Neural progenitor cell (in vitro differentiated cells): ENCODE measurements at regions not wholly inside any gene's neighbourhood (a gene's known extent, or its start where the extent isn't known, plus 50 kb on each side); places are given as distances from the start of the nearest gene placed in this dataset.

ENCODE experiments used
- DNase-seq: peaks from one replicate; pipeline ENCODE4 v3.0.0-alpha.2; 2016; ENCODE audit warnings: low spot score
- H2AFZ ChIP-seq: fragments of 200-600 bp; sonication (generic); replicated peaks from 2 replicates; pipeline ENCODE4 v1.6.1; 2016; ENCODE audit warnings: antibody characterized with exemption
- H3F3A ChIP-seq: fragments of 200-600 bp; sonication (generic); 2 replicates; pipeline ENCODE4 v1.6.1; 2016; ENCODE audit warnings: antibody characterized with exemption, low read depth
- H3K27ac ChIP-seq: fragments of 200-600 bp; sonication (generic); 2 replicates; pipeline ENCODE4 v1.5.1; 2016; ENCODE audit warnings: mild to moderate bottlenecking
- H3K27me3 ChIP-seq: fragments of 200-600 bp; sonication (generic); 2 replicates; pipeline ENCODE4 v1.6.1; 2016; ENCODE audit warnings: mild to moderate bottlenecking, moderate library complexity
- H3K36me3 ChIP-seq: fragments of 200-600 bp; sonication (generic); 2 replicates; pipeline ENCODE4 v1.5.1; 2016
- H3K4me1 ChIP-seq: fragments of 200-600 bp; sonication (generic); 2 replicates; pipeline ENCODE4 v1.6.1; 2016; ENCODE audit warnings: mixed run types
- H3K4me2 ChIP-seq: fragments of 200-600 bp; sonication (generic); 2 replicates; pipeline ENCODE4 v1.6.1; 2016
- H3K4me3 ChIP-seq: fragments of 200-600 bp; sonication (generic); 2 replicates; pipeline ENCODE4 v1.5.1; 2016
- H3K79me2 ChIP-seq: fragments of 200-600 bp; sonication (generic); 2 replicates; pipeline ENCODE4 v1.6.1; 2016; ENCODE audit warnings: low read depth
- H3K9ac ChIP-seq: fragments of 200-600 bp; sonication (generic); 2 replicates; pipeline ENCODE4 v1.6.1; 2016
- H3K9me3 ChIP-seq: fragments of 200-600 bp; sonication (generic); 2 replicates; pipeline ENCODE4 v1.5.1; 2016; ENCODE audit warnings: low read depth
- H4K20me1 ChIP-seq: fragments of 200-600 bp; sonication (generic); 2 replicates; pipeline ENCODE4 v1.6.1; 2016; ENCODE audit warnings: low read depth
- H3K27ac Mint-ChIP-seq: 3 replicates; pipeline ENCODE4 v1.8.0; 2021; ENCODE audit warnings: mixed read lengths
- H3K27me3 Mint-ChIP-seq: 2 replicates; pipeline ENCODE4 v1.8.0; 2022; ENCODE audit warnings: low read depth, mild to moderate bottlenecking, inconsistent platforms, moderate library complexity, mixed read lengths; ENCODE audit not compliant: insufficient read depth
- H3K36me3 Mint-ChIP-seq: 3 replicates; pipeline ENCODE4 v1.8.0; 2021; ENCODE audit warnings: mixed read lengths
- H3K4me1 Mint-ChIP-seq: 3 replicates; pipeline ENCODE4 v1.8.0; 2021; ENCODE audit warnings: mixed read lengths
- H3K4me3 Mint-ChIP-seq: 3 replicates; pipeline ENCODE4 v1.8.0; 2021; ENCODE audit warnings: mild to moderate bottlenecking, moderate library complexity, mixed read lengths
- H3K9me3 Mint-ChIP-seq: 3 replicates; pipeline ENCODE4 v1.8.0; 2020; ENCODE audit warnings: mixed read lengths
- CTCF ChIP-seq: fragments of 200-600 bp; sonication (generic); IDR thresholded peaks from 2 replicates; pipeline ENCODE4 v1.5.1; 2017; ENCODE audit warnings: antibody characterized with exemption, mild to moderate bottlenecking
- EZH2 ChIP-seq: fragments of 200-600 bp; sonication (generic); IDR thresholded peaks from 2 replicates; pipeline ENCODE4 v1.6.1; 2017; ENCODE audit warnings: antibody characterized with exemption, mild to moderate bottlenecking, moderate library complexity
- EZH2phosphoT487 ChIP-seq: fragments of 200-600 bp; sonication (generic); IDR thresholded peaks from 2 replicates; pipeline ENCODE4 v1.6.1; 2017; ENCODE audit warnings: antibody characterized with exemption

DNA sequence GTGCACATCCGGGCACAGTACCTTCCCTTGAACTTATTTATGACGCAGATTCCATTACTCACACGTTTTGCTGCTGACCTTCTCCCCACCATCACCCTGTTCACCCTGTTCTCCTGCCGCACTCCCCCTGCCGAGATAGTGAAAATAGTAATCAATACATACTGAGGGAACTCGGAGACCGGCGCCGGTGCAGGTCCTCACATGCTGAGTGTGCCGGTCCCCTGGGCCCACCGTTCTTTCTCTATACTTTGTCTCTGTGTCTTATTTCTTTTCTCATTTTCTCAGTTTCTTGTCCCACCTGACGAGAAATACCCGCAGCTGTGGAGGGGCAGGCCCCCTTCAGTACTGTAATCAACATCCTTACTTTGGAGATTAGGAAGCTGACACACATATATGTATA, 1337.1 kb upstream of the PABPC4L start:
- Mint-ChIP-seq H3K36me3 (no peaks in the 10 kb centered on the region), H3K27ac (no peak overlapping the region), H3K4me3 (no peak overlapping the region), H3K4me1 (no peaks in the 10 kb centered on the region), H3K9me3 (peaks cover 2% of the 10 kb centered on the region), H3K27me3 (no peaks in the 10 kb centered on the region)
- no peaks in the 10 kb centered on the region for H4K20me1 ChIP-seq
- H3K79me2 ChIP-seq, result no peaks in the 10 kb centered on the region
- no peak overlapping the region for H3K27ac ChIP-seq
- H3K36me3 ChIP-seq, result no peaks in the 10 kb centered on the region
- H3K4me1 ChIP-seq, result no peaks in the 10 kb centered on the region
- no peak for DNase-seq
- TF ChIP-seq EZH2phosphoT487 (no peak), CTCF (no peak), EZH2 (no peak)
- no peak overlapping the region for H3K9ac ChIP-seq
- H3K4me2 ChIP-seq, result no peak overlapping the region
- no peaks in the 10 kb centered on the region for H3F3A ChIP-seq
- H2AFZ ChIP-seq, result no peak overlapping the region
- H3K9me3 ChIP-seq, result no peaks in the 10 kb centered on the region
- no peaks in the 10 kb centered on the region for H3K27me3 ChIP-seq
- no peak overlapping the region for H3K4me3 ChIP-seq

- H4K20me1 ChIP-seq, result no peaks in the 10 kb centered on the region
- TF ChIP-seq EZH2phosphoT487 (no peak), CTCF (no peak), EZH2 (no peak)
- H3K27ac ChIP-seq, result no peak overlapping the region
- Mint-ChIP-seq H3K4me3 (no peak overlapping the region), H3K4me1 (peaks cover 15% of the 10 kb centered on the region), H3K27ac (no peak overlapping the region), H3K9me3 (no peaks in the 10 kb centered on the region), H3K36me3 (no peaks in the 10 kb centered on the region), H3K27me3 (no peaks in the 10 kb centered on the region)
- H3K27me3 ChIP-seq, result no peaks in the 10 kb centered on the region
- no peaks in the 10 kb centered on the region for H3K9me3 ChIP-seq
- no peak for DNase-seq
- H3K9ac ChIP-seq, result no peak overlapping the region
- H3K4me2 ChIP-seq, result no peak overlapping the region
- H3K36me3 ChIP-seq, result no peaks in the 10 kb centered on the region
- H2AFZ ChIP-seq, result no peak overlapping the region
- no peak overlapping the region for H3K4me3 ChIP-seq
- no peaks in the 10 kb centered on the region for H3K4me1 ChIP-seq
- H3F3A ChIP-seq, result no peaks in the 10 kb centered on the region
- H3K79me2 ChIP-seq, result no peaks in the 10 kb centered on the region
These were observed 1331.5 kb upstream of the PABPC4L start for GRCh38 chr4:135533053-135533452.

DNA sequence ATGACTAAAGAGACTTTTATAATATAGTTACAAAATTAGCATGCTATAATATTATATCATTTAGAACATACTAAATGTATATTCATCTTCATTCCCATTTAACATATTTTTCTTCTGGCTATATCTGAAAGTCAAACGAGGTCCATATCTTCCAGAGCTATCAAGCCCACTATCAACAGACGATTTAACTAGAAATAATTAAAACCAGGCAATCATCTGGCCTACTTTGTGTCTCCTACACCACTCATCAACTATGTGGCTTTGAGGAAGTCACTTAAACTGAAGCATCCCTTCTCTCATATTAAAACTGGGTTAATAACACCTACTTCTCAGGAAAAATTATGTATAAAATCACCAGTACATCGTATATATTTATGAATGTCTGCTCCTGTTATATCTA, 1330.5 kb upstream of the PABPC4L start:
- Mint-ChIP-seq H3K9me3 (no peaks in the 10 kb centered on the region), H3K4me1 (peaks cover 15% of the 10 kb centered on the region), H3K4me3 (no peak overlapping the region), H3K36me3 (no peaks in the 10 kb centered on the region), H3K27ac (no peak overlapping the region), H3K27me3 (no peaks in the 10 kb centered on the region)
- Histone ChIP-seq H3K9ac (no peak overlapping the region), H4K20me1 (no peaks in the 10 kb centered on the region), H3K4me2 (no peak overlapping the region), H3K4me1 (no peaks in the 10 kb centered on the region), H3K36me3 (no peaks in the 10 kb centered on the region), H3K27ac (no peak overlapping the region), H3K79me2 (no peaks in the 10 kb centered on the region), H2AFZ (no peak overlapping the region), H3K27me3 (no peaks in the 10 kb centered on the region), H3K4me3 (no peak overlapping the region), H3K9me3 (no peaks in the 10 kb centered on the region), H3F3A (no peaks in the 10 kb centered on the region)
- DNase-seq, result no peak
- TF ChIP-seq EZH2 (no peak), CTCF (no peak), EZH2phosphoT487 (no peak)

DNA sequence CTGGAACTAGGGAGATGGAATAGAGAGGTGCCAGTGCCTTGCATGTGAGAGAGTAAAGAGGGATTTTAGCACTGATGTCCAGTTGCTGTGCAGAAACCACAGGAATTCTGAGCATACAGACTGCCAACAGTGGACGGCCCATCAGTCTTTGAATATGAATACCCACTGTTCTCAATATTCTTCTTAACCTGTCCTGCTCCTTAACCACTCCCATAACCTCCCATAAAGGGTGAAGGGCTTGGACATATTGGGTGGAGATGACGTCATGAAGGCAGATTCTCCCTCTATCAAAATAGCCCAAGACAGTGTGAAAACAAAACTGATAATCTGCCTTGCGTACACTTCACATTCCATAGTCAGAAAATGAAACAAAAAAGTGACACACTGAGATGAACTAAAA, 1313.7 kb upstream of the PABPC4L start:
- Mint-ChIP-seq H3K27me3 (no peaks in the 10 kb centered on the region), H3K4me1 (no peaks in the 10 kb centered on the region), H3K36me3 (no peaks in the 10 kb centered on the region)

More for the DNA sequence above, 1313.7 kb upstream of the PABPC4L start:
- no peak overlapping the region for H3K4me3 ChIP-seq
- H3K4me3 Mint-ChIP-seq, result no peak overlapping the region
- no peaks in the 10 kb centered on the region for H3K36me3 ChIP-seq
- H3K4me2 ChIP-seq, result no peak overlapping the region
- no peak for DNase-seq
- H2AFZ ChIP-seq, result no peak overlapping the region
- H3K27ac ChIP-seq, result no peak overlapping the region
- H3K27me3 ChIP-seq, result no peaks in the 10 kb centered on the region
- H4K20me1 ChIP-seq, result no peaks in the 10 kb centered on the region
- TF ChIP-seq EZH2, result no peak
- no peak overlapping the region for H3K9ac ChIP-seq
- no peaks in the 10 kb centered on the region for H3K9me3 ChIP-seq
- H3K4me1 ChIP-seq, result no peaks in the 10 kb centered on the region
- no peaks in the 10 kb centered on the region for H3K79me2 ChIP-seq
- H3K9me3 Mint-ChIP-seq, result peaks cover 2% of the 10 kb centered on the region
- no peak overlapping the region for H3K27ac Mint-ChIP-seq
- no peaks in the 10 kb centered on the region for H3F3A ChIP-seq
